H9 (cell line): ENCODE measurements at regions not wholly inside any gene's neighbourhood (a gene's known extent, or its start where the extent isn't known, plus 50 kb on each side); places are given as distances from the start of the nearest gene placed in this dataset.

ENCODE experiments used
- DNase-seq: peaks from one replicate; pipeline ENCODE4 v3.0.0-alpha.2; 2017
- H2AFZ ChIP-seq: one replicate; pipeline ENCODE4 v1.6.1; 2013; ENCODE audit warnings: mild to moderate bottlenecking, low read length, control low read depth, moderate library complexity
- H2AK5ac ChIP-seq: 2 replicates; pipeline ENCODE4 v1.6.1; 2013; ENCODE audit warnings: low read length, control low read depth, mixed read lengths; ENCODE audit not compliant: insufficient read length
- H2BK120ac ChIP-seq: one replicate; pipeline ENCODE4 v1.6.1; 2013; ENCODE audit warnings: low read depth, mild to moderate bottlenecking, low read length, control low read depth, inconsistent platforms; ENCODE audit not compliant: poor library complexity, severe bottlenecking
- H2BK12ac ChIP-seq: 2 replicates; pipeline ENCODE4 v1.6.1; 2013; ENCODE audit warnings: low read length, control low read depth, mixed read lengths, low read depth; ENCODE audit not compliant: insufficient read length
- H2BK15ac ChIP-seq: 2 replicates; pipeline ENCODE4 v1.6.1; 2013; ENCODE audit warnings: low read depth, low read length, control low read depth
- H2BK20ac ChIP-seq: one replicate; pipeline ENCODE4 v1.6.1; 2013; ENCODE audit warnings: low read depth, mild to moderate bottlenecking, low read length, control low read depth, inconsistent platforms; ENCODE audit not compliant: poor library complexity, severe bottlenecking
- H2BK5ac ChIP-seq: 2 replicates; pipeline ENCODE4 v1.6.1; 2013; ENCODE audit warnings: low read length, control low read depth, mixed read lengths; ENCODE audit not compliant: insufficient read length
- H3K14ac ChIP-seq: 2 replicates; pipeline ENCODE4 v1.6.1; 2013; ENCODE audit warnings: low read length, control low read depth; ENCODE audit not compliant: insufficient read depth
- H3K18ac ChIP-seq: 2 replicates; pipeline ENCODE4 v1.6.1; 2013; ENCODE audit warnings: low read depth, mild to moderate bottlenecking, mixed read lengths, low read length, control low read depth; ENCODE audit not compliant: insufficient read length
- H3K23ac ChIP-seq: 2 replicates; pipeline ENCODE4 v1.6.1; 2013; ENCODE audit warnings: low read length, control low read depth, mixed read lengths, low read depth; ENCODE audit not compliant: insufficient read length
- H3K23me2 ChIP-seq: 2 replicates; pipeline ENCODE4 v1.6.1; 2013; ENCODE audit warnings: low read depth, mild to moderate bottlenecking, mixed read lengths, low read length, control low read depth; ENCODE audit not compliant: insufficient read length, poor library complexity, severe bottlenecking
- H3K27ac ChIP-seq: 2 replicates; pipeline ENCODE4 v1.5.1; 2013; ENCODE audit warnings: low read length, control low read depth, mixed read lengths, low read depth; ENCODE audit not compliant: insufficient read length
- H3K27me3 ChIP-seq: 2 replicates; pipeline ENCODE4 v1.6.1; 2013; ENCODE audit warnings: low read length, control low read depth, inconsistent platforms; ENCODE audit not compliant: insufficient read depth
- H3K4ac ChIP-seq: 2 replicates; pipeline ENCODE4 v1.6.1; 2013; ENCODE audit warnings: low read depth, mild to moderate bottlenecking, control low read depth, inconsistent platforms, low read length, moderate library complexity
- H3K4me1 ChIP-seq: 2 replicates; pipeline ENCODE4 v1.6.1; 2013; ENCODE audit warnings: low read length, control low read depth, inconsistent platforms; ENCODE audit not compliant: insufficient read depth
- H3K4me2 ChIP-seq: 2 replicates; pipeline ENCODE4 v1.6.1; 2013; ENCODE audit warnings: low read length, control low read depth, mixed read lengths; ENCODE audit not compliant: insufficient read length, insufficient read depth
- H3K56ac ChIP-seq: 2 replicates; pipeline ENCODE4 v1.6.1; 2013; ENCODE audit warnings: low read depth, mild to moderate bottlenecking, mixed read lengths, low read length, control low read depth; ENCODE audit not compliant: insufficient read length
- H3K79me1 ChIP-seq: 2 replicates; pipeline ENCODE4 v1.6.1; 2013; ENCODE audit warnings: low read depth, mild to moderate bottlenecking, moderate library complexity, low read length, control low read depth, inconsistent platforms; ENCODE audit not compliant: insufficient read depth, poor library complexity, severe bottlenecking
- H3K79me2 ChIP-seq: 2 replicates; pipeline ENCODE4 v1.6.1; 2013; ENCODE audit warnings: low read length, control low read depth, inconsistent platforms; ENCODE audit not compliant: insufficient read depth
- H3K9ac ChIP-seq: 2 replicates; pipeline ENCODE4 v1.6.1; 2013; ENCODE audit warnings: low read length, control low read depth, mixed read lengths; ENCODE audit not compliant: insufficient read length; ENCODE audit errors: extremely low read depth
- H3K9me3 ChIP-seq: one replicate; pipeline ENCODE4 v1.6.1; 2013; ENCODE audit warnings: low read depth, low read length, inconsistent platforms; ENCODE audit not compliant: control insufficient read depth
- H3T11ph ChIP-seq: one replicate; pipeline ENCODE4 v1.6.1; 2013; ENCODE audit warnings: mild to moderate bottlenecking, low read length, control low read depth, inconsistent platforms
- H4K20me1 ChIP-seq: one replicate; pipeline ENCODE4 v1.6.1; 2013; ENCODE audit not compliant: control insufficient read depth, insufficient read length, insufficient read depth
- H4K5ac ChIP-seq: 2 replicates; pipeline ENCODE4 v1.6.1; 2013; ENCODE audit warnings: low read depth, mild to moderate bottlenecking, mixed read lengths, low read length, control low read depth; ENCODE audit not compliant: insufficient read length
- H4K8ac ChIP-seq: replicated peaks from 2 replicates; pipeline ENCODE4 v1.6.1; 2013; ENCODE audit warnings: low read length, control low read depth, mixed read lengths, low read depth; ENCODE audit not compliant: insufficient read length
- H4K91ac ChIP-seq: 2 replicates; pipeline ENCODE4 v1.6.1; 2013; ENCODE audit warnings: low read depth, mild to moderate bottlenecking, moderate library complexity, mixed read lengths, low read length, control low read depth; ENCODE audit not compliant: insufficient read length
- H3K27ac Mint-ChIP-seq, 3 experiments: 2 replicates in 2 of 3; 3 replicates in 1 of 3; pipeline ENCODE4 v1.8.0; 2020 to 2021; ENCODE audit warnings: mixed read lengths in 3 of 3, mild to moderate bottlenecking in 1 of 3, moderate library complexity in 1 of 3
- H3K27me3 Mint-ChIP-seq: 2 replicates; pipeline ENCODE4 v1.8.0; 2021; ENCODE audit warnings: low read depth, mild to moderate bottlenecking, moderate library complexity, mixed read lengths
- H3K36me3 Mint-ChIP-seq, 3 experiments: 2 replicates in 2 of 3; 3 replicates in 1 of 3; pipeline ENCODE4 v1.8.0; 2020 to 2021; ENCODE audit warnings: low read depth in 3 of 3, mixed read lengths in 3 of 3; ENCODE audit not compliant: insufficient read depth in 1 of 3
- H3K4me1 Mint-ChIP-seq, 2 experiments: 2 replicates each; pipeline ENCODE4 v1.8.0; 2020; ENCODE audit warnings: mixed read lengths in 2 of 2
- H3K4me3 Mint-ChIP-seq, 2 experiments: 2 replicates in 1 of 2; 3 replicates in 1 of 2; pipeline ENCODE4 v1.8.0; 2020 to 2021; ENCODE audit warnings: mild to moderate bottlenecking in 2 of 2, mixed read lengths in 2 of 2, moderate library complexity in 1 of 2
- H3K9me3 Mint-ChIP-seq, 2 experiments: 2 replicates in 1 of 2; 3 replicates in 1 of 2; pipeline ENCODE4 v1.8.0; 2020; ENCODE audit warnings: mild to moderate bottlenecking in 2 of 2, mixed read lengths in 2 of 2, moderate library complexity in 1 of 2
- WGBS: extraction: QIAGEN DNeasy Blood & Tissue Kit; methylation state at CpG from one replicate; pipeline ENCODE4 v1.1.7; 2013; ENCODE audit warnings: missing lambda C conversion rate, low lambda C conversion rate, mixed read lengths; ENCODE audit not compliant: insufficient read length; ENCODE audit errors: extremely low coverage; 5-methylcytosine and 5-hydroxymethylcytosine counted together
- TF ChIP-seq, protein P1 (sequence below): fragments of 200-600 bp; sonication (generic); conservative IDR thresholded peaks from 3 replicates; pipeline ENCODE4 v1.8.0; 2021; ENCODE audit warnings: antibody characterized with exemption, mild to moderate bottlenecking

GRCh38 chr16:55954906-55955305 lies 79.7 kb upstream of the CES5A start:
- no peak overlapping the region for H2BK20ac ChIP-seq
- Mint-ChIP-seq H3K4me1 (peaks cover 2% of the 10 kb centered on the region in 2 experiments; a peak in 1 of 4 replicates), H3K36me3 (peaks cover 0 to 10% (median 2%) of the 10 kb centered on the region in 3 experiments; a peak in 3 of 7 replicates), H3K4me3 (no peak overlapping the region), H3K9me3 (peaks cover 9 to 15% of the 10 kb centered on the region in 2 experiments), H3K27ac (no peak overlapping the region), H3K27me3 (peaks cover 2% of the 10 kb centered on the region)
- no peak overlapping the region for H2BK15ac ChIP-seq
- H2BK5ac ChIP-seq: no peak overlapping the region
- no peak overlapping the region for H3K18ac ChIP-seq
- TF ChIP-seq, protein P1, sequence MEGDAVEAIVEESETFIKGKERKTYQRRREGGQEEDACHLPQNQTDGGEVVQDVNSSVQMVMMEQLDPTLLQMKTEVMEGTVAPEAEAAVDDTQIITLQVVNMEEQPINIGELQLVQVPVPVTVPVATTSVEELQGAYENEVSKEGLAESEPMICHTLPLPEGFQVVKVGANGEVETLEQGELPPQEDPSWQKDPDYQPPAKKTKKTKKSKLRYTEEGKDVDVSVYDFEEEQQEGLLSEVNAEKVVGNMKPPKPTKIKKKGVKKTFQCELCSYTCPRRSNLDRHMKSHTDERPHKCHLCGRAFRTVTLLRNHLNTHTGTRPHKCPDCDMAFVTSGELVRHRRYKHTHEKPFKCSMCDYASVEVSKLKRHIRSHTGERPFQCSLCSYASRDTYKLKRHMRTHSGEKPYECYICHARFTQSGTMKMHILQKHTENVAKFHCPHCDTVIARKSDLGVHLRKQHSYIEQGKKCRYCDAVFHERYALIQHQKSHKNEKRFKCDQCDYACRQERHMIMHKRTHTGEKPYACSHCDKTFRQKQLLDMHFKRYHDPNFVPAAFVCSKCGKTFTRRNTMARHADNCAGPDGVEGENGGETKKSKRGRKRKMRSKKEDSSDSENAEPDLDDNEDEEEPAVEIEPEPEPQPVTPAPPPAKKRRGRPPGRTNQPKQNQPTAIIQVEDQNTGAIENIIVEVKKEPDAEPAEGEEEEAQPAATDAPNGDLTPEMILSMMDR: no peak
- DNase-seq: no peak
- H3K27me3 ChIP-seq: no peaks in the 10 kb centered on the region
- H2BK12ac ChIP-seq: no peak overlapping the region
- no peak overlapping the region for H3K4me2 ChIP-seq
- H3K9me3 ChIP-seq: no peaks in the 10 kb centered on the region
- no peaks in the 10 kb centered on the region for H3K23me2 ChIP-seq
- H3K14ac ChIP-seq: no peak overlapping the region
- H2BK120ac ChIP-seq: no peak overlapping the region
- H4K8ac ChIP-seq: no peak overlapping the region
- H3K79me2 ChIP-seq: no peaks in the 10 kb centered on the region
- no peak overlapping the region for H2AFZ ChIP-seq
- H4K20me1 ChIP-seq: peaks cover 2% of the 10 kb centered on the region
- no peak overlapping the region for H3T11ph ChIP-seq
- H3K56ac ChIP-seq: no peak overlapping the region
- no peak overlapping the region for H4K5ac ChIP-seq
- H2AK5ac ChIP-seq: no peak overlapping the region
- no CpG with 5 or more reads among the region's 2 CpGs for WGBS
- H3K27ac ChIP-seq: no peak overlapping the region
- H4K91ac ChIP-seq: no peak overlapping the region
- H3K23ac ChIP-seq: no peak overlapping the region
- H3K79me1 ChIP-seq: no peaks in the 10 kb centered on the region
- H3K9ac ChIP-seq: no peak overlapping the region
- H3K4ac ChIP-seq: no peak overlapping the region
- H3K4me1 ChIP-seq: no peaks in the 10 kb centered on the region
